ENCODE measurements at regions not wholly inside any gene's neighbourhood (a gene's known extent, or its start where the extent isn't known, plus 50 kb on each side); places are given as distances from the start of the nearest gene placed in this dataset.

DNA sequence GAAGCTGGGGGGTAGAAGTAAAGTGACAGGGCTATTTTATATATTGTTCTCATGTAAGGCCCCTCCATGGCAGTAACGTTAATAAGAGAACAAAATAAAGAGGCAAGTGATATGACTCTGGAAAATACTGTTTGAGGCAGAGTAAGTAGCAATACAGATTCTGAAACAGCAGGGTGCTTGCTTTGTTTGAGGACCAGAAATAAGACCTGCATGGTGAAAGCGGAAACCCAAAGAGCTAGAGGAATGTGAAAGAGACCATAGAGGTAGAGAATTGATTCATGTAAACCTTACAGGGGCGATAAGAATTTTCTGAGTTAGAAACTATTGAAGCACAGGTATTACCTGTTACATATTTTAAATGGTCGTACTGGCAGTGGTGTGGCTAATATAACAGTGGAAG is 1517.1 kb downstream of the SI start:
- Histone ChIP-seq H2AK5ac (ENCODE audit: low read length) (no peak overlapping the region), H2BK15ac (replicated peaks; ENCODE audit: low read depth) (no peak overlapping the region), H3K4me1 (ENCODE audit: control insufficient read depth, low read depth, low read length) (no peaks in the 10 kb centered on the region), H3K4me2 (ENCODE audit: low read length) (no peak overlapping the region), H4K5ac (ENCODE audit: low read length) (no peak overlapping the region), H2BK120ac (ENCODE audit: low read depth, low read length) (no peak overlapping the region), H3K56ac (ENCODE audit: low read length) (no peak overlapping the region), H3K23ac (ENCODE audit: low read length) (no peak overlapping the region), H3K4me3 (ENCODE audit: low read length) (no peak overlapping the region), H3K18ac (ENCODE audit: low read length) (no peak overlapping the region), H4K8ac (ENCODE audit: low read depth, low read length) (no peak overlapping the region), H3K79me1 (ENCODE audit: low read length) (no peaks in the 10 kb centered on the region), H3K27ac (ENCODE audit: low read depth, low read length) (no peak overlapping the region), H3K4ac (ENCODE audit: low read depth, low read length) (no peak overlapping the region), H3K79me2 (ENCODE audit: control insufficient read depth, insufficient read depth, low read length) (no peaks in the 10 kb centered on the region), H3K27me3 (ENCODE audit: insufficient read depth, low read length, poor library complexity) (no peaks in the 10 kb centered on the region), H2BK5ac (ENCODE audit: low read length) (no peak overlapping the region), H3K9ac (ENCODE audit: low read length) (no peak overlapping the region), H3K36me3 (ENCODE audit: control insufficient read depth, insufficient read depth, low read length) (no peaks in the 10 kb centered on the region)
- DNase-seq = peak; percentile 33
- WGBS (ENCODE audit: extremely low coverage, insufficient coverage, low lambda C conversion rate) = no CpG with 5 or more reads among the region's 4 CpGs

GRCh38 chr3:163560459-163560858 is 1517.8 kb downstream of the SI start:
- no peak overlapping the region for H2BK120ac ChIP-seq (ENCODE audit: low read depth, low read length)
- no peaks in the 10 kb centered on the region for H3K79me1 ChIP-seq (ENCODE audit: low read length)
- H3K27me3 ChIP-seq (ENCODE audit: insufficient read depth, low read length, poor library complexity) = no peaks in the 10 kb centered on the region
- H3K56ac ChIP-seq (ENCODE audit: low read length) = no peak overlapping the region
- H3K4me1 ChIP-seq (ENCODE audit: control insufficient read depth, low read depth, low read length) = no peaks in the 10 kb centered on the region
- H3K23ac ChIP-seq (ENCODE audit: low read length) = no peak overlapping the region
- H3K18ac ChIP-seq (ENCODE audit: low read length) = no peak overlapping the region
- H3K27ac ChIP-seq (ENCODE audit: low read depth, low read length) = no peak overlapping the region
- H3K4ac ChIP-seq (ENCODE audit: low read depth, low read length) = no peak overlapping the region
- WGBS (ENCODE audit: extremely low coverage, insufficient coverage, low lambda C conversion rate) = no CpG with 5 or more reads among the region's 2 CpGs
- DNase-seq = peak; percentile 20
- no peak overlapping the region for H2BK15ac ChIP-seq (replicated peaks; ENCODE audit: low read depth)
- H3K9ac ChIP-seq (ENCODE audit: low read length) = no peak overlapping the region
- no peak overlapping the region for H2BK5ac ChIP-seq (ENCODE audit: low read length)
- H3K4me2 ChIP-seq (ENCODE audit: low read length) = no peak overlapping the region
- H2AK5ac ChIP-seq (ENCODE audit: low read length) = no peak overlapping the region
- no peaks in the 10 kb centered on the region for H3K36me3 ChIP-seq (ENCODE audit: control insufficient read depth, insufficient read depth, low read length)
- H4K8ac ChIP-seq (ENCODE audit: low read depth, low read length) = no peak overlapping the region
- no peak overlapping the region for H3K4me3 ChIP-seq (ENCODE audit: low read length)
- H4K5ac ChIP-seq (ENCODE audit: low read length) = no peak overlapping the region
- H3K79me2 ChIP-seq (ENCODE audit: control insufficient read depth, insufficient read depth, low read length) = no peaks in the 10 kb centered on the region

- H2BK15ac ChIP-seq (replicated peaks; ENCODE audit: low read depth) = no peak overlapping the region
- no peaks in the 10 kb centered on the region for H3K4me1 ChIP-seq (ENCODE audit: control insufficient read depth, low read depth, low read length)
- H3K79me2 ChIP-seq (ENCODE audit: control insufficient read depth, insufficient read depth, low read length) = no peaks in the 10 kb centered on the region
- no CpG with 5 or more reads among the region's 4 CpGs for WGBS (ENCODE audit: extremely low coverage, insufficient coverage, low lambda C conversion rate)
- H3K36me3 ChIP-seq (ENCODE audit: control insufficient read depth, insufficient read depth, low read length) = no peaks in the 10 kb centered on the region
- H3K4me3 ChIP-seq (ENCODE audit: low read length) = no peak overlapping the region
- H3K23ac ChIP-seq (ENCODE audit: low read length) = no peak overlapping the region
- no peaks in the 10 kb centered on the region for H3K79me1 ChIP-seq (ENCODE audit: low read length)
- no peak overlapping the region for H2AK5ac ChIP-seq (ENCODE audit: low read length)
- H2BK5ac ChIP-seq (ENCODE audit: low read length) = no peak overlapping the region
- no peak overlapping the region for H3K56ac ChIP-seq (ENCODE audit: low read length)
- no peak overlapping the region for H3K9ac ChIP-seq (ENCODE audit: low read length)
- no peak overlapping the region for H3K27ac ChIP-seq (ENCODE audit: low read depth, low read length)
- no peak overlapping the region for H3K4me2 ChIP-seq (ENCODE audit: low read length)
- DNase-seq = no peak
- no peak overlapping the region for H3K18ac ChIP-seq (ENCODE audit: low read length)
- no peak overlapping the region for H4K8ac ChIP-seq (ENCODE audit: low read depth, low read length)
- H3K27me3 ChIP-seq (ENCODE audit: insufficient read depth, low read length, poor library complexity) = no peaks in the 10 kb centered on the region
- H3K4ac ChIP-seq (ENCODE audit: low read depth, low read length) = no peak overlapping the region
- H4K5ac ChIP-seq (ENCODE audit: low read length) = no peak overlapping the region
- H2BK120ac ChIP-seq (ENCODE audit: low read depth, low read length) = no peak overlapping the region
These were observed 1521.3 kb downstream of the SI start for GRCh38 chr3:163556813-163557523.

- no peaks in the 10 kb centered on the region for H3K36me3 ChIP-seq (ENCODE audit: control insufficient read depth, insufficient read depth, low read length)
- H2BK5ac ChIP-seq (ENCODE audit: low read length) = no peak overlapping the region
- no peak overlapping the region for H3K23ac ChIP-seq (ENCODE audit: low read length)
- no peak overlapping the region for H3K27ac ChIP-seq (ENCODE audit: low read depth, low read length)
- H3K56ac ChIP-seq (ENCODE audit: low read length) = no peak overlapping the region
- no peak overlapping the region for H4K5ac ChIP-seq (ENCODE audit: low read length)
- H4K8ac ChIP-seq (ENCODE audit: low read depth, low read length) = no peak overlapping the region
- no peak overlapping the region for H3K4me3 ChIP-seq (ENCODE audit: low read length)
- no peak overlapping the region for H2AK5ac ChIP-seq (ENCODE audit: low read length)
- no CpG with 5 or more reads among the region's 1 CpG for WGBS (ENCODE audit: extremely low coverage, insufficient coverage, low lambda C conversion rate)
- H3K4me1 ChIP-seq (ENCODE audit: control insufficient read depth, low read depth, low read length) = no peaks in the 10 kb centered on the region
- DNase-seq = no peak
- H2BK120ac ChIP-seq (ENCODE audit: low read depth, low read length) = no peak overlapping the region
- H3K4ac ChIP-seq (ENCODE audit: low read depth, low read length) = no peak overlapping the region
- H3K4me2 ChIP-seq (ENCODE audit: low read length) = no peak overlapping the region
- no peak overlapping the region for H3K9ac ChIP-seq (ENCODE audit: low read length)
- H3K79me1 ChIP-seq (ENCODE audit: low read length) = no peaks in the 10 kb centered on the region
- no peaks in the 10 kb centered on the region for H3K27me3 ChIP-seq (ENCODE audit: insufficient read depth, low read length, poor library complexity)
- no peak overlapping the region for H2BK15ac ChIP-seq (replicated peaks; ENCODE audit: low read depth)
- H3K79me2 ChIP-seq (ENCODE audit: control insufficient read depth, insufficient read depth, low read length) = no peaks in the 10 kb centered on the region
- H3K18ac ChIP-seq (ENCODE audit: low read length) = no peak overlapping the region
These were observed 1522.4 kb downstream of the SI start for GRCh38 chr3:163555918-163556317.

DNA sequence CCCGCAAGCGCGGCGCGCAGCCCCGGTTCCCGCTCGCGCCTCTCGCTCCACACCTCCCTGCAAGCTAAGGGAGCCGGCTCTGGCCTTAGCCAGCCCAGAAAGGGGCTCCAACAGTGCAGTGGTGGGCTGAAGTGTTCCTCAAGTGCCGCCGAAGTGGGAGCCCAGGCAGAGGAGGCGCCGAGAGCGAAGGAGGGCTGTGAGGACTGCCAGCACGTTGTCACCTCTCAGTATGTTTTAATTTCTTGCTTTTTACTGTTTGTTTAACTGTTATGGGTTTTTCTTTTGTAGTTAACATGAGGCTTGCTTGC is 1525.7 kb downstream of the SI start:
- Histone ChIP-seq H3K4me3 (ENCODE audit: low read length) (no peak overlapping the region), H2BK5ac (ENCODE audit: low read length) (no peak overlapping the region), H3K36me3 (ENCODE audit: control insufficient read depth, insufficient read depth, low read length) (no peaks in the 10 kb centered on the region), H3K79me1 (ENCODE audit: low read length) (no peaks in the 10 kb centered on the region), H3K56ac (ENCODE audit: low read length) (no peak overlapping the region), H3K4me1 (ENCODE audit: control insufficient read depth, low read depth, low read length) (no peaks in the 10 kb centered on the region), H4K5ac (ENCODE audit: low read length) (no peak overlapping the region), H3K4ac (ENCODE audit: low read depth, low read length) (no peak overlapping the region), H2BK120ac (ENCODE audit: low read depth, low read length) (no peak overlapping the region), H3K79me2 (ENCODE audit: control insufficient read depth, insufficient read depth, low read length) (no peaks in the 10 kb centered on the region), H3K27me3 (ENCODE audit: insufficient read depth, low read length, poor library complexity) (no peaks in the 10 kb centered on the region), H3K18ac (ENCODE audit: low read length) (no peak overlapping the region), H3K27ac (ENCODE audit: low read depth, low read length) (no peak overlapping the region), H3K4me2 (ENCODE audit: low read length) (no peak overlapping the region), H3K23ac (ENCODE audit: low read length) (no peak overlapping the region), H2AK5ac (ENCODE audit: low read length) (no peak overlapping the region), H2BK15ac (replicated peaks; ENCODE audit: low read depth) (no peak overlapping the region), H3K9ac (ENCODE audit: low read length) (no peak overlapping the region), H4K8ac (ENCODE audit: low read depth, low read length) (no peak overlapping the region)
- WGBS (ENCODE audit: extremely low coverage, insufficient coverage, low lambda C conversion rate) = no CpG with 5 or more reads among the region's 17 CpGs
- DNase-seq = no peak

Measured in mesendoderm (in vitro differentiated cells).